Nephron (organoid): ENCODE measurements at regions not wholly inside any gene's neighbourhood (a gene's known extent, or its start where the extent isn't known, plus 50 kb on each side); places are given as distances from the start of the nearest gene placed in this dataset.

Experiments used
- H3K27ac Mint-ChIP-seq, 3 experiments: 2 replicates each; pipeline ENCODE4 v1.8.0; 2020; ENCODE audit warnings: mixed read lengths in 3 of 3, mild to moderate bottlenecking in 2 of 3, moderate library complexity in 1 of 3
- H3K27me3 Mint-ChIP-seq: 2 replicates; pipeline ENCODE4 v1.8.0; 2021; ENCODE audit warnings: low read depth, mild to moderate bottlenecking, moderate library complexity, mixed read lengths
- H3K36me3 Mint-ChIP-seq: 2 replicates; pipeline ENCODE4 v1.8.0; 2020; ENCODE audit warnings: low read depth, mixed read lengths
- H3K4me1 Mint-ChIP-seq: 2 replicates; pipeline ENCODE4 v1.8.0; 2020; ENCODE audit warnings: mixed read lengths
- H3K4me3 Mint-ChIP-seq, 3 experiments: 2 replicates each; pipeline ENCODE4 v1.8.0; 2020; ENCODE audit warnings: mild to moderate bottlenecking in 3 of 3, mixed read lengths in 3 of 3, moderate library complexity in 2 of 3
- H3K9me3 Mint-ChIP-seq: 2 replicates; pipeline ENCODE4 v1.8.0; 2020; ENCODE audit warnings: mixed read lengths
- TF ChIP-seq, protein P1 (sequence below), 3 experiments: fragments of 200-600 bp; sonication (generic); IDR thresholded peaks; one replicate each; pipeline ENCODE4 v1.5.0; 2021; ENCODE audit warnings: antibody characterized with exemption in 3 of 3; ENCODE audit not compliant: unreplicated experiment in 3 of 3

GRCh38 chr5:124858612-124859011 lies 112.2 kb upstream of the ZNF608 start:
- Mint-ChIP-seq H3K4me3 (no peak overlapping the region), H3K27me3 (peaks cover 25% of the 10 kb centered on the region), H3K4me1 (peaks cover 12% of the 10 kb centered on the region), H3K36me3 (no peaks in the 10 kb centered on the region), H3K27ac (no peak overlapping the region), H3K9me3 (no peaks in the 10 kb centered on the region)
- TF ChIP-seq, protein P1, sequence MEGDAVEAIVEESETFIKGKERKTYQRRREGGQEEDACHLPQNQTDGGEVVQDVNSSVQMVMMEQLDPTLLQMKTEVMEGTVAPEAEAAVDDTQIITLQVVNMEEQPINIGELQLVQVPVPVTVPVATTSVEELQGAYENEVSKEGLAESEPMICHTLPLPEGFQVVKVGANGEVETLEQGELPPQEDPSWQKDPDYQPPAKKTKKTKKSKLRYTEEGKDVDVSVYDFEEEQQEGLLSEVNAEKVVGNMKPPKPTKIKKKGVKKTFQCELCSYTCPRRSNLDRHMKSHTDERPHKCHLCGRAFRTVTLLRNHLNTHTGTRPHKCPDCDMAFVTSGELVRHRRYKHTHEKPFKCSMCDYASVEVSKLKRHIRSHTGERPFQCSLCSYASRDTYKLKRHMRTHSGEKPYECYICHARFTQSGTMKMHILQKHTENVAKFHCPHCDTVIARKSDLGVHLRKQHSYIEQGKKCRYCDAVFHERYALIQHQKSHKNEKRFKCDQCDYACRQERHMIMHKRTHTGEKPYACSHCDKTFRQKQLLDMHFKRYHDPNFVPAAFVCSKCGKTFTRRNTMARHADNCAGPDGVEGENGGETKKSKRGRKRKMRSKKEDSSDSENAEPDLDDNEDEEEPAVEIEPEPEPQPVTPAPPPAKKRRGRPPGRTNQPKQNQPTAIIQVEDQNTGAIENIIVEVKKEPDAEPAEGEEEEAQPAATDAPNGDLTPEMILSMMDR (IDR thresholded peaks at IDR 0.05; ENCODE audit: unreplicated experiment in 3 of 3) = no peak

DNA sequence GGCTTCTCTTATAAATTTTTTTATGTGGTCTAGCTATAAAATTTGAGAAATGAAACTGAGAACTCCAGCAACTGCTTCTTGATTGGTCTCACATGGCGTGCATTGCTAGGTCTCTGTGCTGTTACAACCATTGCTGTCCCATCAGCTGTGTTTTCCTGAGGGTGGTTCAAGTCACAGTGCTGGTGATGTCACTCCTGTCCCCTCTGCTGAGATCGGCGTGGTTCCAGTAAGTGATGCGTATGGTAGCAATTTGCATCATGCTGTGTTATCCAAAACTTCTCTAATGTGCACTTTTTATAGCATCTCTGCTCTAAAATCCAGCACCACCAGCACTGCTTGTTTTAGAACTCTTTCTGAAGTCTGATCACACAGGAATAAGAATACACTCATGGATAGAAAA lies 112.6 kb upstream of the ZNF608 start:
- Mint-ChIP-seq H3K4me1 (peaks cover 12% of the 10 kb centered on the region), H3K4me3 (no peak overlapping the region), H3K36me3 (no peaks in the 10 kb centered on the region), H3K9me3 (no peaks in the 10 kb centered on the region), H3K27ac (no peak overlapping the region), H3K27me3 (peaks cover 25% of the 10 kb centered on the region)
- TF ChIP-seq, protein P1 (IDR thresholded peaks at IDR 0.05; ENCODE audit: unreplicated experiment in 3 of 3) = no peak

DNA sequence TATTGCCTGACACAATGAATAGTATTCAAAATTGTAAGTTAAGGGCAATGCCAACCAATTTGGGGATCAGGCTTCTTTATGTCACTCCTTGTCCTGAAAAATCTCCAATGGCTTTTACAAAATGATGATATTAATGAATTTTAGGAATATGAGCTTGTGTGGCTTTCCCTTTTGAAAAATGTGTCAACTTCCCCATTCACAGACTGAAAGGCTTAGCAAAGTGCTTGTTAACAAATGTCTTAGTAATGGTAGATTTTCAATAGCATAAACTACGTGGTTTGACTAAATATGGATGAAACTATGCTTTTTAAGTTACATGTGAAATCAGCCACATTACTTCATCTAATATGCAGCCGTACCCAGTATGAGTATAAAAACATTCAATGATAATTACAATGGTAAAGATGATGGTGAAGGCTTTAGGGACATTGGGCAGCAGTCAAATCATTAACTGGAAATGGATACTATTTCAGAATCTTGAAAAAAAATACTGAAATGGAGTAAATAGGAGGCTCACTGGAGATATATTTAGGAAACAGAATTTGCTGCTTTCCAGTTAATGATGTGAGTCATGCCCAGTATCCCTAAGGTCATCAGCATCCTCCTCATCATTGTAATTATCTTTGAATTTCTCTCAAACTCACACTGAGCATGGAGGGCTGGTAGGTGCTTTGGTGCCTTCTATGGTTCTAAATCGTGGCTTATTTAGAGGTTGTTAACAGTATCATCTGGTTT lies 113.3 kb upstream of the ZNF608 start:
- Mint-ChIP-seq H3K4me1 (peaks cover 12% of the 10 kb centered on the region), H3K27ac (no peak overlapping the region), H3K36me3 (no peaks in the 10 kb centered on the region), H3K9me3 (no peaks in the 10 kb centered on the region), H3K27me3 (peaks cover 25% of the 10 kb centered on the region), H3K4me3 (no peak overlapping the region)
- TF ChIP-seq, protein P1 (IDR thresholded peaks at IDR 0.05; ENCODE audit: unreplicated experiment in 3 of 3) = no peak

DNA sequence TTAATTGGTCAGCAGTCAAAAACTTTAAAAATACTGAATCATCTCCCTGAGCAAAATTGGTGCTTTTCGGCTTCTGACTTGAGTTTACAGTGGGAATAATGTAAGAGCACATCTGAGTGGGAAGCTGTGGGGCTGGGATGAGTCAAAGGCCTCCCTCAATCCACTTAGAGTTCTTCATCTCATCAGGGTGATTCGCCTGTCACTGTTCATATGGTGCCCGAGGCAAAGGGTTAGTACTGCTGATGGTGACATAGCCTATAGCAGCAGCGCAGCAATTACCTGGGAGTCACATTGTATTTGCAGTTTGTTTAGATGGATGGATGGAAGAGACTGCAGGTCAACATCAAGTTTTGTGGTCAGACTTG lies 113.8 kb upstream of the ZNF608 start:
- no peak overlapping the region for H3K4me3 Mint-ChIP-seq
- H3K9me3 Mint-ChIP-seq = no peaks in the 10 kb centered on the region
- peaks cover 13% of the 10 kb centered on the region for H3K4me1 Mint-ChIP-seq
- no peaks in the 10 kb centered on the region for H3K36me3 Mint-ChIP-seq
- TF ChIP-seq, protein P1 (IDR thresholded peaks at IDR 0.05; ENCODE audit: unreplicated experiment in 3 of 3) = no peak
- no peak overlapping the region for H3K27ac Mint-ChIP-seq
- peaks cover 25% of the 10 kb centered on the region for H3K27me3 Mint-ChIP-seq

DNA sequence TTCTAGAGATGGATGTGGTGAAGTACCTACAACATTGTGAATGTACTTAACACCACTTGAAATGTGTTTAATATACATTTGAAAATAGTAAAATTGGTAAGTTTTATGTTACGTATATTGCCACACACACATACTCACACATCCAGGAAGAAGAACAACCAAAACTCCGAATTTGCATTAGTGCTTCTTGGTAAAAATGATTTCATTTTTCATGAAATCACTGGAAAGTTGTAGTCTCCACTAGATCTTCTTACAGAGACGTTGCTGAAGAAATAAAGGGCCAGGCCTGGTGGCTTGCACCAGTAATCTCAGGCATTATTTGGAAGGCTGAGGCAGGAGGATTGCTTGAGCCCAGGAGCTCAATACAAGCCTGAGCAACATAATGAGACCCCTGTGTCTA lies 118.6 kb upstream of the ZNF608 start:
- Mint-ChIP-seq H3K4me1 (peaks cover 46% of the 10 kb centered on the region), H3K27me3 (peaks cover 9% of the 10 kb centered on the region), H3K4me3 (no peak overlapping the region), H3K9me3 (no peaks in the 10 kb centered on the region), H3K36me3 (no peaks in the 10 kb centered on the region), H3K27ac (peak overlapping the region in 2 of 3 experiments; percentile 41 to 72)
- TF ChIP-seq, protein P1 (IDR thresholded peaks at IDR 0.05; ENCODE audit: unreplicated experiment in 3 of 3) = no peak
